ENCODE measurements at regions not wholly inside any gene's neighbourhood (a gene's known extent, or its start where the extent isn't known, plus 50 kb on each side); places are given as distances from the start of the nearest gene placed in this dataset.

- H3K9me3 ChIP-seq (ENCODE audit: control insufficient read depth, insufficient read depth, low read length), result peaks cover 9% of the 10 kb centered on the region
- H3K27me3 ChIP-seq (ENCODE audit: control insufficient read depth, insufficient read depth, low read length), result no peaks in the 10 kb centered on the region
- H3K9ac ChIP-seq (ENCODE audit: low read depth, low read length), result no peak overlapping the region
- no peaks in the 10 kb centered on the region for H3K4me1 ChIP-seq (ENCODE audit: control insufficient read depth, insufficient read depth, low read length)
- H3K36me3 ChIP-seq (ENCODE audit: control insufficient read depth, insufficient read depth, low read length), result no peaks in the 10 kb centered on the region
- H3K4me3 ChIP-seq (ENCODE audit: low read depth, low read length), result no peak overlapping the region
Observed at GRCh38 chr4:96729641-96730040, 889.7 kb downstream of the PDHA2 start.

GRCh38 chr4:96730432-96730831, 890.5 kb downstream of the PDHA2 start:
- Histone ChIP-seq H3K4me1 (ENCODE audit: control insufficient read depth, insufficient read depth, low read length) (no peaks in the 10 kb centered on the region), H3K4me3 (ENCODE audit: low read depth, low read length) (no peak overlapping the region)

GRCh38 chr4:96736352-96736889, 896.5 kb downstream of the PDHA2 start:
- no peak overlapping the region for H3K9ac ChIP-seq (ENCODE audit: low read depth, low read length)
- H3K27me3 ChIP-seq (ENCODE audit: control insufficient read depth, insufficient read depth, low read length), result no peaks in the 10 kb centered on the region
- no peaks in the 10 kb centered on the region for H3K36me3 ChIP-seq (ENCODE audit: control insufficient read depth, insufficient read depth, low read length)
- H3K4me1 ChIP-seq (ENCODE audit: control insufficient read depth, insufficient read depth, low read length), result no peaks in the 10 kb centered on the region
- H3K9me3 ChIP-seq (ENCODE audit: control insufficient read depth, insufficient read depth, low read length), result peaks cover 9% of the 10 kb centered on the region
- no peak overlapping the region for H3K4me3 ChIP-seq (ENCODE audit: low read depth, low read length)

More at GRCh38 chr4:96730432-96730831, 890.5 kb downstream of the PDHA2 start:
- no peaks in the 10 kb centered on the region for H3K36me3 ChIP-seq (ENCODE audit: control insufficient read depth, insufficient read depth, low read length)
- no peaks in the 10 kb centered on the region for H3K27me3 ChIP-seq (ENCODE audit: control insufficient read depth, insufficient read depth, low read length)
- H3K9me3 ChIP-seq (ENCODE audit: control insufficient read depth, insufficient read depth, low read length), result peaks cover 9% of the 10 kb centered on the region
- no peak overlapping the region for H3K9ac ChIP-seq (ENCODE audit: low read depth, low read length)

- Histone ChIP-seq H3K9ac (ENCODE audit: low read depth, low read length) (no peak overlapping the region), H3K4me1 (ENCODE audit: control insufficient read depth, insufficient read depth, low read length) (no peaks in the 10 kb centered on the region), H3K4me3 (ENCODE audit: low read depth, low read length) (no peak overlapping the region), H3K9me3 (ENCODE audit: control insufficient read depth, insufficient read depth, low read length) (no peaks in the 10 kb centered on the region), H3K27me3 (ENCODE audit: control insufficient read depth, insufficient read depth, low read length) (no peaks in the 10 kb centered on the region), H3K36me3 (ENCODE audit: control insufficient read depth, insufficient read depth, low read length) (peaks cover 4% of the 10 kb centered on the region)
Observed at GRCh38 chr4:96739101-96739500, 899.2 kb downstream of the PDHA2 start.

GRCh38 chr4:96742332-96743014, 902.6 kb downstream of the PDHA2 start:
- Histone ChIP-seq H3K9me3 (ENCODE audit: control insufficient read depth, insufficient read depth, low read length) (no peaks in the 10 kb centered on the region), H3K36me3 (ENCODE audit: control insufficient read depth, insufficient read depth, low read length) (peaks cover 4% of the 10 kb centered on the region), H3K9ac (ENCODE audit: low read depth, low read length) (no peak overlapping the region)

GRCh38 chr4:96744676-96745075, 904.8 kb downstream of the PDHA2 start:
- Histone ChIP-seq H3K9ac (ENCODE audit: low read depth, low read length) (no peak overlapping the region), H3K27me3 (ENCODE audit: control insufficient read depth, insufficient read depth, low read length) (no peaks in the 10 kb centered on the region), H3K9me3 (ENCODE audit: control insufficient read depth, insufficient read depth, low read length) (no peaks in the 10 kb centered on the region), H3K36me3 (ENCODE audit: control insufficient read depth, insufficient read depth, low read length) (peaks cover 4% of the 10 kb centered on the region), H3K4me3 (ENCODE audit: low read depth, low read length) (no peak overlapping the region), H3K4me1 (ENCODE audit: control insufficient read depth, insufficient read depth, low read length) (no peaks in the 10 kb centered on the region)

More at GRCh38 chr4:96742332-96743014, 902.6 kb downstream of the PDHA2 start:
- no peak overlapping the region for H3K4me3 ChIP-seq (ENCODE audit: low read depth, low read length)
- H3K4me1 ChIP-seq (ENCODE audit: control insufficient read depth, insufficient read depth, low read length), result no peaks in the 10 kb centered on the region
- H3K27me3 ChIP-seq (ENCODE audit: control insufficient read depth, insufficient read depth, low read length), result no peaks in the 10 kb centered on the region

GRCh38 chr4:96753216-96753615, 913.3 kb downstream of the PDHA2 start:
- no peak overlapping the region for H3K4me3 ChIP-seq (ENCODE audit: low read depth, low read length)
- no peak overlapping the region for H3K9ac ChIP-seq (ENCODE audit: low read depth, low read length)
- no peaks in the 10 kb centered on the region for H3K9me3 ChIP-seq (ENCODE audit: control insufficient read depth, insufficient read depth, low read length)
- no peaks in the 10 kb centered on the region for H3K27me3 ChIP-seq (ENCODE audit: control insufficient read depth, insufficient read depth, low read length)
- no peaks in the 10 kb centered on the region for H3K36me3 ChIP-seq (ENCODE audit: control insufficient read depth, insufficient read depth, low read length)
- no peaks in the 10 kb centered on the region for H3K4me1 ChIP-seq (ENCODE audit: control insufficient read depth, insufficient read depth, low read length)

- Histone ChIP-seq H3K4me3 (ENCODE audit: low read depth, low read length) (no peak overlapping the region), H3K36me3 (ENCODE audit: control insufficient read depth, insufficient read depth, low read length) (no peaks in the 10 kb centered on the region), H3K9me3 (ENCODE audit: control insufficient read depth, insufficient read depth, low read length) (no peaks in the 10 kb centered on the region), H3K27me3 (ENCODE audit: control insufficient read depth, insufficient read depth, low read length) (no peaks in the 10 kb centered on the region), H3K9ac (ENCODE audit: low read depth, low read length) (no peak overlapping the region), H3K4me1 (ENCODE audit: control insufficient read depth, insufficient read depth, low read length) (no peaks in the 10 kb centered on the region)
Observed at GRCh38 chr4:96755569-96756484, 915.9 kb downstream of the PDHA2 start.

GRCh38 chr4:96756584-96756983, 916.7 kb downstream of the PDHA2 start:
- Histone ChIP-seq H3K36me3 (ENCODE audit: control insufficient read depth, insufficient read depth, low read length) (no peaks in the 10 kb centered on the region), H3K4me1 (ENCODE audit: control insufficient read depth, insufficient read depth, low read length) (no peaks in the 10 kb centered on the region), H3K27me3 (ENCODE audit: control insufficient read depth, insufficient read depth, low read length) (no peaks in the 10 kb centered on the region), H3K9me3 (ENCODE audit: control insufficient read depth, insufficient read depth, low read length) (no peaks in the 10 kb centered on the region), H3K4me3 (ENCODE audit: low read depth, low read length) (no peak overlapping the region), H3K9ac (ENCODE audit: low read depth, low read length) (no peak overlapping the region)

GRCh38 chr4:96763546-96763945, 923.7 kb downstream of the PDHA2 start:
- no peaks in the 10 kb centered on the region for H3K9me3 ChIP-seq (ENCODE audit: control insufficient read depth, insufficient read depth, low read length)
- H3K36me3 ChIP-seq (ENCODE audit: control insufficient read depth, insufficient read depth, low read length), result no peaks in the 10 kb centered on the region
- H3K9ac ChIP-seq (ENCODE audit: low read depth, low read length), result no peak overlapping the region

GRCh38 chr4:96766359-96766758, 926.5 kb downstream of the PDHA2 start:
- Histone ChIP-seq H3K9me3 (ENCODE audit: control insufficient read depth, insufficient read depth, low read length) (no peaks in the 10 kb centered on the region), H3K4me3 (ENCODE audit: low read depth, low read length) (no peak overlapping the region), H3K4me1 (ENCODE audit: control insufficient read depth, insufficient read depth, low read length) (no peaks in the 10 kb centered on the region), H3K27me3 (ENCODE audit: control insufficient read depth, insufficient read depth, low read length) (no peaks in the 10 kb centered on the region), H3K36me3 (ENCODE audit: control insufficient read depth, insufficient read depth, low read length) (no peaks in the 10 kb centered on the region), H3K9ac (ENCODE audit: low read depth, low read length) (no peak overlapping the region)

More at GRCh38 chr4:96763546-96763945, 923.7 kb downstream of the PDHA2 start:
- no peaks in the 10 kb centered on the region for H3K27me3 ChIP-seq (ENCODE audit: control insufficient read depth, insufficient read depth, low read length)
- no peaks in the 10 kb centered on the region for H3K4me1 ChIP-seq (ENCODE audit: control insufficient read depth, insufficient read depth, low read length)
- H3K4me3 ChIP-seq (ENCODE audit: low read depth, low read length), result no peak overlapping the region
